Fibroblast of skin of back (primary cell): ENCODE measurements at regions not wholly inside any gene's neighbourhood (a gene's known extent, or its start where the extent isn't known, plus 50 kb on each side); places are given as distances from the start of the nearest gene placed in this dataset.

Experiments
- DNase-seq: peaks from one replicate; pipeline ENCODE4 v3.0.0-alpha.2; 2013

DNA sequence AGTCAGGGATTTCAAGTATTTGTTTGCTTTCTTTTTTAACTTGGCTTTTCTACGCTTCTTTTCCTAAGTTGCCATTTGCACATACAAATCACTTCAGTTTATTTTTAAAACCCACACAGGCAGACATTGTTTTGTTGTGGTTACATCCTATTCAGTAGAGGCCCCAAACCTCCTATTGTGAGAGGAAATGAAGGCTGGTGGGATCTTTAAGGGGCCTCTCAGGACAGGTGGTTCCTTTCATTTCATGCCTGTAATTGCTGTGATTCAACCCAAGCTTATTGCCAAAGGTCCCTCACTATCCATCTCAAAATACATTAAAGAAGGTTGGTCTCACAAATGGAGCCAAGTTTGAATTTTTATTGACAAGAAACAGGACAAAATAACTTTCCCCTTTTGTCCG, 257.1 kb downstream of the ADAMTS20 start:
- DNase-seq = no peak

DNA sequence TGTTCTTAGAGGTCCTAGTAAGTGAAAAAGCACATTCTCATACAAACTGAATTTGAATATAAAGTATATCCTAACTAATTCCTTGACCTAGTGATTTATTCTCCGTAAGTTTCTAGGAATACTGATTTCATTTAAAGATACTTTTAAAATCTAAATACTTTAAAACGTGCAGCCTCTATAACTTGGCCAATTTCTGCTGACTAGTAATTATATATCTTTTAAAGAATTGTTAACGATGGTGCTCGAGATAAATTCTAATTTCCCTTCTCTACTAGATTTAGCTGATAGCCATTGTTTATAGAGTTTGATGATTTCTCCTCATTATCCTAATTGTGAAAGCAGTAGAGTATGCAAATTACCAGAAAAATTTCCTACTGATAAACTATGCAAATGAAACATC, 257.9 kb downstream of the ADAMTS20 start:
- DNase-seq = no peak

DNA sequence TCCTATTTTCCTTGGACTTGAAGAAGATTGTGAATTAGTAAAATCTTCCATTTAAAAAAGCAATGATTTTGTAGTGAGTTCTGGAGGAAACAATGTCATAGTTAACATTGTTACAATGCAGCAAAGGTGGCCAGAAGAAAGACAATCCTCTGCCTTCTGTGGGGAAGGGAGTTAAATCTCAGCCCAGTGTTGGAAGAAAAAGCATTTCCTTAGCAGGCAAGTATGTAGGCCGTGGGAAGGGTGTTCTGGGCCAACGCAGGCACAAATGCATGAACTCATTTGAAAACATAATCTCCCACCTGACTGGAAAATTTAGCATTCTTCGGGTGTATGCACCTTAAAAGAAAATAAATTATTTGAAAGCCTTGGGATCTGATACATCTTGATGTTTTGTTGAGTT, 258.6 kb downstream of the ADAMTS20 start:
- no peak for DNase-seq

DNA sequence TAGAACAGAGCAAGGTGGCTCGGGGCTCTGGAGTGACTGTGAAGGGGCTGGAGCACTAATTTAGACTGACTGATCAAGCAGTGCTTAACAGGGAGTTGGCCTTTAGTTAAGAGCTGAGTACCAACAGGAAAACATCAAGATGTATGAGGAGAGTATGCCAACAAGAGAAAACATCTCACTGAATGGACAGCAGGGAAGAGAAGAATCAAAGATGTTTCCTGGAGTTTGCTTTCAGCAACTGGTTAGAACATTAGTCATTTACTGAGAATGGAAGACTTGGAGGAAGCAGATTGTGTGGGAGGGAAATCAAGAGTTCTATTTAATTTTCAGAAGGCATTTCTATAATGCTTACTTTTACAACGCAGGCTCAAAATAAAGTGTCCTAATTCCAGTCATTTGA, 259.3 kb downstream of the ADAMTS20 start:
- DNase-seq = peak; percentile 77

DNA sequence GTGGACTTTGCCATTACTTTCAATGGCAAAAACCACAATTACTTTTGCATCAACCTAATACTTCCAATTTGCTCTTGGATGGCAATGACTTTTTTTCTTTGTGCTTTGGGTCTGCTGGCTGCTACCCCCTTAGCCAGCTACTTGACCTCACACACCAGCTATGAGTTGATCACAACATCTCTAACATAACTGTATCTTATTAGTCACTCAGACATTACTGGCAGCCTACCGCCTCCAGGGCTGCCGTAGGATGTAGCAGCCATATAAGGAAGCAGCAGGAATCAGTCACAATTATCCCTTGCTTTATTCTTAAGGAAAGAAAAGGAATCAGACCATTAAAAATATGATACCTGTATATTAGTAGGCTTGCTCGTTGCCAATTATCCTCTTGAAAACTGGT, 260.5 kb downstream of the ADAMTS20 start:
- peak; percentile 79 for DNase-seq

DNA sequence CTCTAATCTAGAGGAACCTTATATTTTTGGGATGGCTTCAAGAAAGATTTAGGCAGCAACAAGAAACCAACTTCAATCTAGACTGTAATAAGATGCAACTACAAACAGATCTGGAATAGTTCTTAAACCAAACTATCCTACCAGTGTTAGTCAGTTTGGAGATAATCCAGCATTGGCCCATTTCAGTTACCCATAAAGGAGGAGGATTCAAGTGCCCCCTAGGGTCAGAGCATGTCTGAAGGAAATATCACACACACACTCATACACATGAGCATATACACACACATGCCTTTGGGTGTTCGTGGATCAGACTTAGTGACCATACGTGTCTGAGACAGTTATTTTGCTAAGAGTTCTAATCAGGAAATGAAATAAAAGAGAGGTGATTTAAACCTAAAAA, 261.2 kb downstream of the ADAMTS20 start:
- DNase-seq = no peak

DNA sequence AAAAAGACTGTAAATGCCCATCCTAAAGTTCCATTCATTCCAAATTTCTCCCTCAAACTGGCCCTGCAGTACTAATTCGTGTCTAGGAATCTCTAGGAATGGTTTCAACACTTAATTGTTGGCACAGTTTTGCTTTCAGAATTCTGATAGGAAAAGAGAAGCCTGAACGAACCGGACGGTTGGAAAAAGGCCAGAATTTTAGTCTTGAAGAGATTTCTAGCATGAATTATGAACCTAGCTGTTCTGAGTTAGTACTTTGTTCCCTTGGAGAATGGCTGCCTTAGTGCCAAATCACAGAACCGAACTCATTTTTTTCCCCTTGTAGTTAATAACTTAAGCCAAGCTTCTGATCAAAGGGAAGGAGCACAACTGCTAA, 262.6 kb downstream of the ADAMTS20 start:
- peak; percentile 23 for DNase-seq

DNA sequence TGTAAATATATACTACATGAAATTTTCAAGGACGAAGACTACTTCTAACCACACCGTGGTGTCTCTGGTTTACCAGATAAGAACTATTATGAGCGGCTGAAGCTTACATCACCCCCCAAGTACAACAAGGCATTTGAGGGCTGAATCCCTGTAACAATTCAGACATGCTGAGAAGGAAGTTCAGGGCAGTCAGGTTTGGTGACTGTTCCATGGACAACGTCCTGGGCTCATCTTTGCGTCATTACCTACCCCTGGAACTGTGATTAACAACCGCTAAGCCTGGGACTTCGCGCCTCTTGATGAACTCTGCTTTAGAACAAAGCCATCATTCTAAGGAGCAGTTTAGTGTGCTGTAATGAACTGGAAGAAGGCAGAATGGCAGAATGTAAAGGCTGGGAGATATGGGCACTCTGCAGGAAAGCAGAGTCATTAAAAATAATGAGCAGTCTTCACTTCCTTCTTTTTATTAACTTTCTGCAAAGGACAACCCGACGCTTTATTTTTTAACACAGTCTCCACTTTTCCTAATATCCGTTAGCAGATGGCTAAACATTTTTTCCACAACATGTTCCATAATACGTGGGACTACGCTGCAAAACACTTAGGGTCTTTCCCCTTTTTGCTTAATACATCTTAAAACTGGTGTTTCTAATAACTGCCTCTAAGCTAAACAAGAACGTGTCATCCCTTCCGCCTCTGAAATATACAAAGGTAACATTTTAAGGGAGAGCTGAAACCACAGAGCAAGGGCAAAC, 263.2 kb downstream of the ADAMTS20 start:
- DNase-seq = no peak

DNA sequence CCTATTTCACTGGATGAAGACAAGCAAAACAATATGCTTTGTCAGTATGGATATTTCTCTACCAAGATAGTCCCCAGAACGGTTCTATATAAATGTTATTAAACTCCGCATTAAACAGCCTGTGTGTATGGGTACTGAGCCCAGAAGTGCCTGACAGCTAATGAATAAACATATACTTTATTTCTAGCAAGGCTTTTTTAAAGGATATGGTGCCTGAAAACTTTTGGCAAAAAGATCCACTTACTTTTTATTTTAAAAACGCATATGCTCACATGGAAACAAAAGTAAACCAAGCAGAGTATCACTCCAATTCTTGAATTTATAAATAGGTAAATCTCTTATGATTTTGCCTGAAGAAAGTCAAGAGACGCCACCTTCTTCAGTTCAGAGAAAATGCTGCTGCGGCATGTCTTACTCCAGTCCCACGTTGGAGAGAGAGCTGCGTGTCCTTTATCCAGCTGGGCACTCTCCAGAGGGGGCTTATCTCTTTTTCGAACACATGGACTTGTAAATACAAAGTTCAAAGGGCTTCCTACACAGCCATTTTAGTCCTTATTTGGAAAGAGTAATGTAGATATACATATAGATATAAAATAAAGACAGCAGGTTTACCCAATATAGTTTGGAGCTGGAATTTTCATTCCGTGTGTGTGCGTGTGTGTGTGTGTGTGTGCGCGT, 264.2 kb downstream of the ADAMTS20 start:
- no peak for DNase-seq

DNA sequence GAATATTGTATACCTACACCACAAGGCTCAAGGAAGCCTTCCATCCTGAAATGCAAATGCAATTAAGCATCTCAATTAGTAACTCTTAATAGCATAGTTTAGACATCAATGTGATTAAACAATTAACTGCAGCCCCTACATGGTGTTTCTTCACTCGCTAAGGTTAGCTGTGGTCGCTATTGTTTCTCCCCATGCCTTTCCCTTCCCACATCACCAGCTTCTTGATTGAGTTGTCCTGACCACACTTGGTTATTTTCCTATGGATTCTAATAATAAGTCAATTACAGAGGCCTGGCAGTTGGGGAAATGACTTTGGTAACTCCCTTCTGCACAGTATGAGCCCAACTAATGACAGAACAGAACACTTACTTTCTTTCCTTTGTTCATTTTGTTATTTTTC, 265.0 kb downstream of the ADAMTS20 start:
- DNase-seq = no peak

DNA sequence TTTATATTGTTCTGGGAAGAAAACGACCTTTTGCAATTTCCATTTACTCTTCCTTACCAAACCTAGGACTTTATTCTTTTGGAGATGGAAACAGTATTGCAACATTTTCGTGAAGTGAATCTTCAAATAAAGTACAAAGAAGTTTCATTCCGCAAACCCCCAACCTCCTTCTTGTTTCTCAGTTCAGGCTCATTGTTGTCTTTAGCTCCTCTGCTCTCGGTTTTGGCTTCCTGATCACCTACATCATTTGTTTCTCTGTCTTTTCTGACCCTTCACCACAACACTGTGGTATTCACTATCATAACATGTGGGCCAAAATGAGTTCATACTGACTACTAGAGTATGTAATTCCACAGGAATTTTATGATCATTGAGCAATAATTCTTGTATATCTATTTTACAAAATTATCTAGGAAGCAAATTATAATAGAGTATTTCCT, 266.8 kb downstream of the ADAMTS20 start:
- peak; percentile 97 for DNase-seq

DNA sequence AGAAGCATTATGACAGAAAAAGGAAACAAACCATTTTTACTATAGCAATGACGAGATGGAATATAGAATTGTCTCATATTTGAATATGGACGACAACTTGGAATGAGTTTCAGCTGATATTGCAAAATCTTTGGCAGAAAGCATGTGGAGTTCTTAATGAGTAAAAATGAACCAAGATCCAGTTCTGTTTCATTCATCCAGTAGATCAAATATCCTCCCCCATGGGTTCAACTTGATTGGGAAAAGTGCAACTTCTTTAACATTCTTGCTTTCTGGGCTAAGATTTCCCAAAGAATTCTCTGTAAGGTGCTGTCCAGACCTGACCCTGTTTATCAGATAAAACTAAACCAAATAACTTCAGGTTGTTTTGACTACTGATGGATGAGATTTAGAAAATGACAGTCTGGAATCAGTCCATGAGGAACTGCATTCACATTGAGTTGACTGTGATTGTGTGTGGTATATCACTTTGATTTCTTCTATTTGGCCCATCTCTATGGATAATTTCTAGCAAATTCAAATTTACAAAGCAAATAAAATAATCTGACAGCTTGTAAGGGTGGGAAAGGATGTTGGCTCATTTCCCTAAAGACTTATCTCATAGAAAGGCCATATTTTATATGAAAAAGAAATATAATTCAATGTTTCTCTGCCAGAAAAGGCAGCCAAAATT, 267.4 kb downstream of the ADAMTS20 start:
- no peak for DNase-seq

DNA sequence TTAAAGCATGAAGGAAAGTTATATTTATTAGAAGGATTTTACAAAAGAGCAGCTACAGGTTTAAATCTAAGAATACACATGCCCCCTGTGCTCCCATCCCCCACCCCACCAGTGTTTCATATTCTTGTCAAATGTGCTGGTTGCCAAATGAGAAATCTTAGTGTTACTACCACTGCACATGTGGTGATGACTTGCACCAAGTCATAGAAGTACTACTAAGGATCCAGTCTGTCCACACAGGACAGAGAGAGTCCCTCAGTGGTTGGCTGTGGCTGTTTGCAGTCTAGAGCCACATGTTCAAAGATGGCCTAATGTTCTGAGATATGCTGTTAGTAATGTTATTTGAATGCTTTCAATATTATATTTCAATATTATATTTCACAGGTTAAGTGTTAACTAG, 268.8 kb downstream of the ADAMTS20 start:
- DNase-seq = no peak

DNA sequence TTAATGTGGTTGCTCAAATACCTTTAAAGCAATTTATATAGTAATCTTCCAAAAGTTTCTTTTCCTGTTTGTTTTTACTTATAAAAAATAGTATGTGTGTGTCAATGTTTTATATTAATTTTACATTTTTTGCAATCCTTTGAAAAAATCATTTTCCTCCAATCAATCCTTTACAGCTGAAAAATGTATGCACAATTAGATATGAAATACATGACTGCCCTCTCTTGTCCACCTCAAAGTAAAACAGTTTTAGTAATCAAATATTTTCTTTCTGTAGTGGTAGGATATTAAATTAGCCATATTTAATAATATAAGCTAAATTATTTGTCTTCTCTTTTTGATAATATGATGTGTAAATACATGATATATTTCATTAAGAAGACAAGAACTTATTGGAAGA, 269.9 kb downstream of the ADAMTS20 start:
- DNase-seq = peak; percentile 50

DNA sequence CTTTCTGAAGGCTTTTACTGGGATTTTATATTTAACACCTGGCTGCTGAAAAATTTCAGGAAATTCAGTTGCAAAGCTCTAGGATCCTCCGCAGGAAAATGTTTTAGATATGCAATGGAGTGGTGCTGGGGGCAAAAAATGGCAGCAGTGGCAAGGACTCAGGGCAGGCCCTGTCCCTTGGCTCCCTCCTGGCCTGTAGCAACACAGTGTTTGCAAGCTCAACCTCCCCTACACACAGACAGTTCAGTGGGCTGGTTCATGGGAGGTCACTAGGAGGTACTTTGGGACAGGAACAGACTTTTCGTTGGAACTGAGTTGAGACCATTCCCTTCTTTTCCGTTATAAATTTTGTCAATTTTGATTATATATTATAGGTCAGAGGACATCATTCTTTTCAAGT, 270.4 kb downstream of the ADAMTS20 start:
- DNase-seq = no peak

DNA sequence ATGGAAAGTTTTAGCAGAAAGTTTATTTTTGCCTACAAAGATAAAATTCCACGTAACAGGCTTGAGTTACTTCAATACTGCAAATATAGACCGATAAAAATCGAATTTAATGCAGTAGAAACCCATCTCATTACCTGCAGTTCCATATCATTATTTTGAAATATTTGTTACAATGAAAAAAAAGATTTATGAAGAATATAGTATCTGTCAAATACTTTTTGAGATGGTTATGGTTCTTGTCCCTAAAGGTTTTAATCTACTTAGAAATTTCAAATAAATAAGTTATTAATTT, 273.5 kb downstream of the ADAMTS20 start:
- no peak for DNase-seq

DNA sequence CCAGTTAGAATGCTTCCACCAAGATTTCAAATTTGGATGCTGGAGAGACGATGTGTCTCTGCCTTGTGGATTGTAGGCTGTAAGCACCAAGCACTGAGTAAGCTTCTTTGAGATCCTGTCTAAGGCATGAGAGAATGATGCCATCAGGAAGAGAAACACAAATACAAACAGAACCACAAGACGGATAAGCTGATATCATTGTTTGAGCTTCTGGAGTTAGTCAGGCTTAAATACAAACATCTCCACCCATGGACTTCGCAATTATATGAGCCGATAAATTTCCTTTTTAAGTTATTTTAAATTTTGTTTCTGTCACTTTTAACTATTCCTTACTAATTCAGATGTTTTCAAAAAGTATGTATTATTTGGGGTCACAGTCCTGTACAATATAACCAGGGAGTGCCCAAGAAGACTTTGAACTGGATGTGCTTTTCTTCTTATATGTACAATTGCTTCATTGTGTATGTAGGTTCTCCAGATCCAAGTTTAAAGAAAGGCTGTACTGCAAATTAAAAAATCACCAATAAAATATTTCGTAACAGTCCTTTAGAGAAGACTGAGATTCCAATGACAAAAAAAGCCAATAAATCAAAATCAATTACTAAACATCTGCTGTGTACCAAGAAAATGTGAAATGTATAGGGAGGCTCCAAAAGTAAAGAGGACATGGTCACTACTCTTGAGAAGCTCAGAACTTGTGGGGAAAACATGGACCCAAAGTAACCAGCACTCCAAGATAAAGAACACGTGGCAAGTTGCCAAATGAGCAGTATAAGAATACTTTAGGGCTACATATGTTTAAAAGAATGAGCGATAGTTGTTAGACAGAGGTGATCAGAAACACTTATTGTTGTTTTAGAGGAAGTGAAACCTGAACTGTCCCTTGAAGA, 274.1 kb downstream of the ADAMTS20 start:
- peak; percentile 19 for DNase-seq

DNA sequence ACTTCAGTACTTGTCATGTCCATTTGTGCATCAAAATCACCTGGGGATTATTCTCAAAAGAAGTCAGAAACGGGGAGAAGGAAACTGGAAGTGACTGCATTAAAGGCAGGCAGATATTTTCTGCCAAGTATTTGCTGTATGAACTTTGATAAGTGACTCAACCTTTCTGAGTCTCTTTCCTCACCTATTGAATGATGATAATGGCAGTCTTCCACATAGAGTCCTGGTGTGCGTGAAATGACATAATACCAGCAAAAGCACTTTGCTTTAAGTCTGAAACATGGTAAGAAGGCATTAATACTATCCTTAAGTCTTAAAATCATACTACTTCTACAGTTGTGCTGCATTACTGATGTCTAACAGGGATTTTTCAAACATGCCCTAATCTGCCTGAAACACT, 278.5 kb downstream of the ADAMTS20 start:
- DNase-seq = no peak

DNA sequence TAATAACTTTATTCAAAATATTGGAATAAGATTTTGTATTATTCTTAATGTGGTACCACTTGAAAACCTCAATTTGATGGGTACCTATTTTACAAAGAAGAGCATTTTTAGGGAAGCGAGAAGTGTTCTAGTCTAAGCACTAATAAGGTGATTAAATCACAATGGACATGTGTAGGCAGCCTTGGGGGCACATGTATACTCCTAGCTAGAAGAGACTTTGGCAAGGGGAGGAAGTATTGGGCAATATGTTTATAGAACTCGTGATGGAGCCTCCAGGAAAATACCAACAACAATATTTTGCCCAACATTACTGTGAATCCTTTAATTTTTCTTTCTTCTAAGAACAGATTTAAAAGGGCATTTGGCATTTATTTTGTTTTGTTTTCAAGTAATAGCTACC, 280.3 kb downstream of the ADAMTS20 start:
- DNase-seq = no peak

DNA sequence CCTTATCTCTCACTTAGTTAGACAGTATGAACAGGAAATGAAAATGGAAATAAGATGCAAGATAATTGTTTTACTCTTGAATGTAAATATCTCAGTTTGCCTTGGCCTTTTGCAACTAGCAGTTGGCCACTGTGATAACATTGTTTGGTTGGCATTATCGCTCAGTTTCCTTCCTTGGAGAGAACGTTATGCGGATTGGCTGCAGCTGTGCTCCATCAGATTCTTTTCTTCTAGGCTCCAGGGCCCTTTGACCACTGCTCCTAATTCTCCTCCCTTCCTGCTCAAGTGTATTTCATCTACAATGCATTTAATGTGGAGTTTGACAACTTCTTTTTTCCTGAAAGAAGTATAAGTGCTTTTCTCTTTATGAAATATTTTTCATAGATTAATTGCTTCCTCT, 284.2 kb downstream of the ADAMTS20 start:
- no peak for DNase-seq

DNA sequence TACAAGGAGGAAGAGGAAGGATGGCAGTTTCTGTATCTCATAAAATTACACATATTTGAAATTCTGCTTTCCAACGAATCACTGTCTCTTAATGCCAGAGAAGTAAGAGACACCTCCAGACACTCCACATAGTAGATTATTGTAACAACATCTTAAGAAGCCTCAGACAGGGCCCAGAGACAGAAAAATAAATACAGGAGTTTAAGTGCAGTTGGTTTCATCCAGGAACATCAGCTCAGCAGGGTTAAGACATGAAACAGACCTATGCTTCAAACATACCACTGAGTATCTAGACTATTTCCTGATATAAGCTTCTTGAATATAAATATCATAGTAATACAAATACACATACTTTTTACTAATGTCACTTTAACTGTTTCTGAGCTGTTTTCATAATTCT, 290.3 kb downstream of the ADAMTS20 start:
- no peak for DNase-seq

DNA sequence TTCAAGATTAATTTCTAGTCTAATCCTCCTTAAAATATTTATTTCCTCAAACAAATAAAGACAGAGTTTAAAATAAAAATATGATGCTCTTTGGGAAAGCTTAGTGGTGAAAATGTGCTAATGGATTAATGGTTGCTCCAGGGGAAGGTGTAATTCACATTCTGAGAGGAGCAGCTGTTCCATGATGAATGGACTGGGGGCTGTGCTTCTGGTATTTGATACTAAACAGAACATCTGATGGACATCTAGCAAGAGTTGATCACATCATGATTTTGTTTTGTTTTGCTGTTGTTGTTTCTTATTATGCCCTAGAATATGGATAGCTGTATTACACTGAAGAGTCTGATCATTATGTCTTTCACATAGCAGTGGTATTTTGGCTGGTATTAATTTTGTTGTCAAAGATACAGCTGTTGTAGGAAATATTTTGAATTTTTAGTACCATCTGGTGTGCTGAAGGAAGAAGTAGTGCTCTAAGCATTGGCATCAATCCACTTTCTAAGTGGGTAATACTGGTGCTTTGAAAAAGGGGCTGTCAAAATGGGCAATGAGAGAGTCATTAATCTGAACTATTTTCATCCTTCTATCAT, 296.4 kb downstream of the ADAMTS20 start:
- DNase-seq = no peak

DNA sequence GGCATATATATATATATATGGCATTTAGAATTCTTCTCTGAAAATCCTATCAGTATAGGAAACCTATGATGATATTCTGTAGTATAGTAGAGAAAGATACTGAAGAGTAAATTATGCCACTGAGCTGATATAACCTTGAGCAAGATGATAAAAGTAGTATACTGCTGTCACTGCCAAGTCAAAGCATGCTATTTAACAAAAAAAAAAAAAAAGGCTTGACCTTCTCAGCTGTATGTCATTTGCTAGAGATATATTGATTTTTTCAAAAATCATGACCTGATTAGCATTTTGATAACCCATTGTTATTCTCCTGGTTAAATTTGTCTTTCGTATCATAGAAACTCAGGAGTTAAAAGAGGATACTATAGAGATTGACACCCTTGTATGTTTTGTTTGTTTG, 299.4 kb downstream of the ADAMTS20 start:
- DNase-seq = no peak
